ENCODE measurements at regions not wholly inside any gene's neighbourhood (a gene's known extent, or its start where the extent isn't known, plus 50 kb on each side); places are given as distances from the start of the nearest gene placed in this dataset.

DNA sequence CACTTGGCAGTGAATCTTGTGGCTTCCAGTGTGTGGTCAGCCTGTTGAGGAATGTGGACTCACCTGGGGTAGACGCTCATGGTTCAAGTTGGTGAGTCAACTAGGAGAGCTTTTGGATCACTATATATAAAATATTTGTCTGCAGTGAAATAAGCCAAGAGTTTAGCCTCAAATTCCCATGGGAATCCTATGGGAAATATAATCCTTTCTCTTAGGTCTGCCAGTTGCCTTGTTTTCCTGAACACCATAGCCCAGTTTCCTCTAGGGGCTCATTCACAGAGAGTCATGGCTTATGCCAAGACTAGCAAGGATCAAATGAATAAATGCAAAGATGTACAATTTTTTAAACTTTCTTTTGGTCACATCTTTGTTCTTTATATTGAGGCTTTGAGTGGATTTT is 100.1 kb upstream of the NPHP3 start:
- no peak for DNase-seq (ENCODE audit: low read depth)

DNA sequence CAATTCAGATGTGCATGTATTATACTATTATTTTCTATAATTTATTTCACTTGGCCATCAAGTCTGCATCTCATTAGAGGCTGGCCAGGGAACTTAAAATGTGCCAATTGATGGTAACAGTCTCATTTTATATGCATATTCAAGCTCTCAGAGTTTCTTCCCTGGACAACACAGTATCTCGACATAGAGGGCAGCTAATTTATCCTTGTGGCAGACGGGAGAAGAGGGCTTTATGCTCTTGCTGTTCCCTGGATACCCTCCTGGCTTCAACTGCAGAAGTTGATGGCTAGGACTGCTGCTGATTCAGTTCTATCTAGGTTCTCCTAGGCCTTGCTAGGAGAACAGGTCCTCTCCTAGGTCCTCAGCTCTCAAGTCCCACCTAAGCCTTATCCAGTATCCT is 99.1 kb upstream of the NPHP3 start:
- no peak for DNase-seq (ENCODE audit: low read depth)

DNA sequence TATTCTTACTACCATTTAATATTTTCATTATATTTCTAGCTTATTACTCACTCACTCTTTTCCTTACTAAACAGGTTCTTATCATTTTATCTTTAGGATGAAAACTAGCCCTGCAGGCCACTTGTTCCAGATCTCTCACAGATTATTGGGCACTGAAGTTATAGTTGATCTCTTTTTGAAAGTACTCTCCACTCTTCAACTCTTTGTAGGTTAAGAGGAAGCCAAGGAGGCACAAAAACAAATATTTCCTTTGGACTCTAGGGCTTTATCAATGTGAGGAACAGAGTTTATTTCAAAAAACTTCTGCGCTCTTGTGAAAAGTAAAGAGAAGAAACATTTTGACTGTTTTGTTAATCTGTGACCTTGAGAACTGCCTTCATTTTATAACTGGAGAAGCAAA is 96.0 kb upstream of the NPHP3 start:
- no peak for DNase-seq (ENCODE audit: low read depth)

DNA sequence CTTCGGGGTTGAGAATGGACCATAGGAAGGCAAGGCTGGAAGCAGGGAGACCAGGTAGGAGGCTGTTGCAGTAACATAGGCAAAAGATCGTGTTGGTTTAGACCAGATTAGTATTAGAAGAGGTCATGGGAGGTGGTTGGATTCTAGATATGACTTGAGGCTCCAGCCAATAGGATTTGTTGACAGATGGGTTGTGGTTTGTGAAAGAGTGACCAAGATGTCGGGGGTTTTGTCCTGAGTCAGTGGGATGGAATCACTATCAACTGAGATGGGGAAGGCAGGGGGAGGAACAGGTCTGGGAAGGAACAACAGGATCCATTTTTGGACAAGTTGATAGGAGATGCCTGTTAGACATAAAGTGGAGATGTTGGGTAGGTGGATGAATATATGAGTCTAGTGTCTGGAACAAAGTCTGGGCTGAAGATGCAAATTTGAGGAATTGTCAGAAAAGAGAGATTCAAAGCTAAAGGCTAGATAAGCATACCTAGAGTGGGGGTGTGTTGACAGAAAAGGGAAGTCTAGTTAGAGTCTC is 95.5 kb upstream of the NPHP3 start:
- no peak for DNase-seq (ENCODE audit: low read depth)

DNA sequence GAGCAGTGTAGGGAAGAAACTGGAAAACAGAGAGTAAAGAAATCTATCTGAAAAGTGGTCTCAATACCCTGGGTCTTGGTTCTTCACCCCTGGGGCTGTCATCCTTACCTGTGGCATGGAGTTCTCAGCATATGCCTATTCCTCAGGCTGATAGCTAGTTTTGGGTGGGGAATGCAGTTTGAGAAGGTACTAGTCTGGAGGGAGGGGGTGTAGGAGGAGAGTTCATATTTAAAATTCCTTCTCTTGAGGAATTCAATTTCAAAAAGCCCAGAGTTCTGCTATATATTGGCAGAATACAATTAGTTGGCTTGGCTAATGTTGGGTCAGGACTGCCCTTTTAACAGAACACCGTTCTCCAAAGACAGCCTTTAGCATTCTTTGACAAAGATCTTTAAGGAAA is 82.9 kb upstream of the NPHP3 start:
- no peak for DNase-seq (ENCODE audit: low read depth)

DNA sequence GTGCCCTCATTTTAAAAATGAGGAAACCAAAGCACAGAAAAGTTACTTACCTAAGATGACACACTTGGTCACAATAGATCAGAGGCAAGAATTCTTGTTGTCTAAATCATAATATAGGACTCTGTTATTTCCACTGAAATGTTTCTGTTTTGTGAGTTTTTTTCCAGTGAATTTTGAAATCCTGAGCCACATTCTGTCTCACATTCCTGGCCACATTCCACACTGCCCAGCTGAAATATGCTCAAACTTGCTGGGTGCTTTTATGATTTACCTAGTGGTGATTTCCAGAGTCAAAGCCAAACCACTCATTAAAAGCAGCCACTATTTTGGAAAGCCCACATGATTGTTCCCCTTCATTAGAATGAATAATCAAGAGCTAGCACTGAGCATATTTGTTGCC is 82.3 kb upstream of the NPHP3 start:
- DNase-seq (ENCODE audit: low read depth) = peak; percentile 59

DNA sequence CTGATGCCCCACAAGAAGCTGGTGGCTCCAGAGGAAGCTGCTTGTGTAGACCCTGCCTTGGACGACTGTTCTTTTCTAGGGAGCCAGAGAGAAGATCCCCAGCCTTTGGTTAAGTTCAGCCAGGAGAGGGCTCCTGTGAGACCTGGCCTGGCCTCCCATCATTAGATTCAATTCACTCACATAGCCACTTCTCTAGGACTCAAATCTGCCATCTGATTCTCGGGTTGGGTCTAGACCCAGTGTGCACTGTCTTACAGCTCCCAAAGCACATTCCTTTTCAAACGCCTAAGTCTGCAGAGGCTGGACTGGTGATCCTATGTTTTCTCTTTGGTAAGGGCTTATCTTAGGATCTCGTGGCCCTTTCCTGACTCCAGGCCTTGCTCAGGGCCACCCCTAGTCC is 81.7 kb upstream of the NPHP3 start:
- DNase-seq (ENCODE audit: low read depth) = no peak

DNA sequence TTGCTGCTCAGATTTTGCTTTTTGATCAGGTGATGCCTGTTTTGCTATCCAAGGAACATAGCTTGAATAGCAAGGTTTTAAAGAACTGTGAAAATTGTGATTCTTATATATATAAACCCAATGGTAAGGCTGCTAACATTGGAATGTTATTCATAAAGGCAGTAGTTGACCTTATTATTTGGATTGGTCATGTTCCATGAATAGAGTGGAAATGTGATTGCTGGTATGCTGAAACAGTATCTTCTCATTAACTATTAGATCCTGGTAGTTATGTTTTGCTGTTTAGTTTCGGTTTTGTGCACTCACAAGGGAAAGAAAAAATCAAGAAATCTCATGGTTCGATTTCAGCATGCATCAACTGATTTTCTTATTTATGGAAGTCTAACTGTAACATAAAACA is 78.7 kb upstream of the NPHP3 start:
- no peak for DNase-seq (ENCODE audit: low read depth)

DNA sequence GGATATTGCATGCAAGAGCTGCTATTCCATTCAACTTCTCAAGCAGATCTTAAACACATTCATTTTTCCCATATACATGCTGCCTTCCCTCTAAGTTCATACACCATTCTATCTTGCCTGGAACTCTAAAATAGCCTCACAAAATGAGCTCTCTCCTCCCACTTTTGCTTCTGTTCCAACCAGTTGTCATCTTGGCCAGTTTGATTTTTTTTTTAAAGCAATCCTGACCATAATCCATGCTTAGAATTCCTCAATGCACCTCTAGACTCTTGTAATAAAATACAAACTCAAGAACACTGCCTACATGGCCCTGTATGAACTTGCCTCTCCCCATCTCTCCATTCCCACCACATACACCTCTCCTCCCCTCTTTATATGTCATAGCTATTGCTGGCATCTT is 68.6 kb upstream of the NPHP3 start:
- DNase-seq (ENCODE audit: low read depth) = no peak

DNA sequence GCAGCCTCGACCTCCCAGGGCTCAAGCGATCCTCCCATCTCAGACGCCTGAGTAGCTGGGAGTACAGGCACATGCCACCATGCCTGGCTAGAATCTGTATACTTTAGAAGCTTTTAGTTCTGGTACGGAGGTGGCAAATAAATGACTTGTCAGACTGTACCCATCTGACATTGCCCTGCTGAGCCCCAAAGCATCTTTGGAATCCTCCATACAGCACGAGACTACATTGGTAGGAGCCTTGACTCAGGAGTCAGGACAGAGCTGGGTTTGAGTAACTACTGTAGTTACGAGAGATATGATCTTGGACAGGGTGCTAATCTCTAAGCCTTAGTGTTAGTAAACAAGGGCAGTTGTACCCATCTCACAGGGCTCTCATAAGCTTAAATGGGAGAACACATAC is 67.8 kb upstream of the NPHP3 start:
- no peak for DNase-seq (ENCODE audit: low read depth)

DNA sequence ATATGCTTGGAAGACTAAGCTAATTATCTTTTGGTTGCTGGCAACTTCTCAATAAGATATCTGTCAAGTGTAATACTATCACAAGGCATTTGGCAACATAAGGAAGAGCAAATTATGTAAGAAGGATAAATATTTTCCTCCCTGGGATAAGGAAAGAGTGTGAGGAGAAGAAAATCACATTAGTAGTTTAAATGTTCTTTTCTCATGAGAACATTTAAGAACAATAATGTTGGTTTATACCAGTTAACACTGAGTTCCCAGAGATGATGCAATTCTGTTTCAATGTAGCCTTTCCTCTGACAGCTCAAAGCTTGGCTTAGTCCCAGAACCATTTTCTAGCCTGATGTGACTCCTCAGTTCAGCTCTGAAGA is 66.1 kb upstream of the NPHP3 start:
- DNase-seq (ENCODE audit: low read depth) = no peak

DNA sequence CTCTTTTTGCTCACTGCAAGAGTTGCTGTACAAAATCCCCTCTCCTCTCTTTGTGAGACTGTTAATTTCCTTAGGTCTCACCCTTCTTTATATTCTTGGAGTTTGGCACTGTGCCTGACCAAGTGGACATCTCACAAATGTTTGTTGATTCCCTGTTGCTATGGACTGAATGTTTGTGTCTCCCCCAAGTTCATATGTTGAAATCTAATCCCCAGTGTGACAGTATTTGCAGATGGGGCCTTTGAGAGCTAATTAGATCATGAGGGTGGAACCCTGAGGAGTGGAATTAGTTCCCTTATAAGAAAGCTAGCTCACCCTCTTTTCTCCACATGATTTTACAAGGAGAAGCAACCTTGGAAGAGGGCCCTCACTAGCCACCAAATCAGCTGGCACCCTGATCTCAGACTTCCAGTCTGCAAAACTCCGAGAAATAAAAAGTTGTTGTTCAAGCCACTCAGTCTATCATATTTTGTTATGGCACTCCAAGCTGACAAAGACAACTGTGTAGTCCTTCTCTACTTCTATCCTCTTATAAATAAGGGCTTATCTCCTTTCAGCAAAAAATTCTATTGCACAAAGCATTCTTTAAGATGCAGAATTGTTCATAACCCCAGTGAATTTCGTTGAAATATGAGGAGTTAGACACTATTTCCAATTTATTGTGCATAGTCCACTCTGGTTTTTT is 65.5 kb upstream of the NPHP3 start:
- DNase-seq (ENCODE audit: low read depth) = no peak

DNA sequence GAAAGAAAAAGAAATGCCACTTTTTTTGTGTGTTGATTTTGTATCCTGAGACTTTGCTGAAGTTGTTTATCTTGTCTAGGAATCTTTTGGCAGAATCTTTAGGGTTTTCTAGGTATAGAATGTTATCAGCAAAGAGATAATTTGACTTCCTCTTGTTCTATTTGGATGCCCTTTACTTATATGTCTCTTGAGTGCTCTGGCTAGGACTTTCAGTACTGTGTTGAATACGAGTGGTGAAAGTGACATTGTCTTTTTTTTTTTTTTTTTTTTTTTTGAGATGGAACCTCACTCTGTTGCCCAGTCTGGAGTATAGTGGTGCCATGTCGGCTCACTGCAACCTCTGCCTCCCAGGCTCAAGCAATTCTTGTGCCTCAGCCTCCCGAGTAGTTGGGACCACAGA is 64.7 kb upstream of the NPHP3 start:
- DNase-seq (ENCODE audit: low read depth) = no peak

DNA sequence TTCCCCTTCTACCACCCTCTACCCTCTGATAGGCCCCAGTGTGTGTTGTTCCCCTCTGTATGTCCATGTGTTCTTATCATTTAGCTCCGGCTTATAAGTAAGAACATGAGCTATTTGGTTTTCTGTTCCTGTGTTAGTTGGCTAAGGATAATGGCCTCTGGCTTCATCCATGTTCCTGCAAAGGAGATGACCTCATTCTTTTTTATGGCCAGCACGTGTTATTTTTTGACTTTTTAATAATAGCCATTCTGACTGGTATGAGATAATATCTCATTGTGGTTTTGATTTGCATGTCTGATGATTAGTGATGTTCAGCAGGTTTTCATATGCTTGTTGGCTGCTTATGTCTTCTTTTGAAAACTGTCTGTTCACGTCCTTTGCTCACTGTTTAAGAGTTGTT is 63.1 kb upstream of the NPHP3 start:
- no peak for DNase-seq (ENCODE audit: low read depth)

DNA sequence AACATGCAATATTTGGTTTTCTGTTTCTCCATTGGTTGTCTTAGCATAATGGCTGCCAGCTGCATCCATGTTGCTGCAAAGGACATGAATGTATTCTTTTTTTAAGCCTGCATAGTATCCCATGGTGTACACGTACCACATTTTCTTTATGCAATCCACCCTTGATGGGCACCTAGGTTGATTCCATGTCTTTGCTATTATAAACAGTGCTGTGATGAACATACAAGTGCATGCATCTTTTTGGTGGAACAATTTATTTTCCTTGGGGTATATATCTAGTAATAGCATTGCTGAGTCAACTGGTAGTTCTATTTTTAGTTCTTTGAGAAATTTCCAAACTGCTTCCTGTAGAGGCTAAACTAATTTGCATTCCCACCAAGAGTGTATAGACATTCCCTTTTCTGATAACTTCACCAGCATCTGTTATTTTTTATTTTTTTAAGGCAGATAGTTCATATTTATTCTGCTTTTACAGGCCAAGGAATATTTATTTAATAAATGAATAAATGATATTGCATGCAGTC is 62.4 kb upstream of the NPHP3 start:
- DNase-seq (ENCODE audit: low read depth) = no peak

DNA sequence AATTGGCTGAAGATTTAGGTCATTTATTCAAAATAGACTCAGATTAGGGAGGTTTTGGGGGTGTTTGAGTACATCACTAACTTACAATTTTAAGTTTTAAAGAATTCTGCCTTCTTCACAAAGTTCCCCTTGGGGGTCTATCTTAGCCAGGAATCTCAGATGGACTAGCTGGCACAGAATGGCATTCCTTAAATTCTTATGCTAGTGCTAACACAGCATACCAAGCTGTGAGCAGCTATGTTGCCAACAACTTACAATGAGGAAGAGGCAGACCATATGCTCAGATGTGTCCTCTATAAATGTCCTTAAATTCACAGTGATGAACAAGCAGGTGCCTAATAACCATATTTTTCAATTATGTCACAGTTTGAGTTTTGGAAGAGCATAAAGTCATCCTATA is 60.9 kb upstream of the NPHP3 start:
- DNase-seq (ENCODE audit: low read depth) = peak; percentile 77

DNA sequence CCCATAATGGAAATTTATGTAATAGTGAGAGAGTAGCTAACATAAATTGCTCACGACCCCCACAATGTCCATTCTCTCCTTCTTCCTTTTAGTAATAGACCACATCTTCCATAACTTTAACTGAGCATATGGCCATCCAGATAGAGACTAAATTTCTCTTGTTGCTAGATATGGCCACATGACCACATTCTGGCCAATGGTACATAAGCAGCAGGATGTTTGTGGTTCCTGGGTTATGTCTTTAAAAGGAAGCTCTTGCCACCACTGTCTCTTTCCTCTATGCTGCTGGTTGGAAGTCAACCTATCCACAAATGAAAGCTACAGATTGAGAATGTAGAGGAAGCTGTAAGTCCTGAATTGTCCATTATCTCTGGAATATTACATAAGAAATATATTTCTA is 59.7 kb upstream of the NPHP3 start:
- no peak for DNase-seq (ENCODE audit: low read depth)

DNA sequence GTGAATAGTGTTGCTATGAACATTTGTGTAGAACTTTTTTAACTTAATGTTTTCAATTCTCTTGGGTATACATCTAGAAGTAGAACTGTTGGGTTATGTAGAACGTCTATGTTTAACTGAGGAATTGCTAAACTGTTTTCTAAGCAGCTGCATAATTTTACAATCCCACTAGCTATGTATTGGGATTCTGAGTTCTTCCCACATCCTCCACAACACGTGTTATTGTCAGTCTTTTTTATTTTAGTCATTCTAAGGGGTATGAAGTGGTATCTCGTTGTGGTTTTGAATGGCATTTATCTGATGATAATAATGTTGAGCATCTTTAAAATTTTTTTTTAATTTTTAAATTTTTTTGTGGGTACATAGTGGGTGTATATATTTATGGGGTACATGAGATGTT is 55.0 kb upstream of the NPHP3 start:
- DNase-seq (ENCODE audit: low read depth) = no peak

DNA sequence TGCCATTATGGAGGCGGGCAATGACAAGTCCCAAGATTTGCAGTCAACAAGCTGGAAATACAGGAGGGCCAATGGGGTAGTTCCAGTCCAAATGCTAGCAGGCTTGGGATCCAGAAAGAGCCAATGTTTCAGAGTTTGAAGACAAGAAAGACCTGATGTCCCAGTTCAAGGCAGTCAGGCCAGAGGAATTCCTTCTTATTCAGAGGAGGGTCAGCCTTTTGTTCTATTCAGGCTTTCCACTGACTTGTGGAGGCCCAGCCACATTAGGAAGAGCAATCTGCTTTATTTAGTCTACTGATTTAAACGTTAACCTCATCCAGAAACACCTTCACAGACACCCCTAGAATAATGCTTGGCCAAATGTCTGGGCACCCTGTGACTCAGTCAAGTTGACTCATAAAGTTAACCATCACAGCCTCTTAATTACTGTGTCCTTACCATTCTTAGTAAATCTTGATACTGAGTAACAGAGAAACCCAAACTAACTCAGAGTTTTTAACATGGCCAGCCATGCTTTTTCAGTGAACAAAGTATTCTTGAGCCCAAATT is 50.9 kb upstream of the NPHP3 start:
- DNase-seq (ENCODE audit: low read depth) = no peak

DNA sequence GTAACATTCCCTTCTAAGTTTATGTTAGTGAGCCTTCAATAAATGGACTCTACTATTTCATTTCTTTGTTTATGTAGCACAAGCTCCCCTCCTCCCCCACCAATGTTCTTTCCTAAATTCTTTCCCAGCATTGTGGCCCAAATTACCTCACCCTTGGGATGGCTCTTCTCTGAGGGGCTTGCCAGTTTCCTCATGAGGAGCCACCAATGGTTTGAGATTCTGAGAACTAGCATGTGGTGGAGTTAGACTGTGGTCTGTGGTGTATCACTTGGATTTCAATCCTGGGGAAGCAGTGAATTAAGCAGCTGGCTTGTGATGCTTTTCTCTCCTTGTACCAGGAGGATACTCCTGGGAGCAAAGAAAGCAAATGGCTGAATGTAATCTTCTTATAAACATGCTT is 50.0 kb upstream of the NPHP3 start:
- DNase-seq (ENCODE audit: low read depth) = no peak

Data from HS-27A (cell line).